NOMO-1 (cell line): ENCODE measurements at regions not wholly inside any gene's neighbourhood (a gene's known extent, or its start where the extent isn't known, plus 50 kb on each side); places are given as distances from the start of the nearest gene placed in this dataset.

ENCODE experiments used
- DNase-seq, 2 experiments: peaks; one replicate each; lab custom pipeline; 2025; ENCODE audit not compliant: unreplicated experiment in 2 of 2; lab: John Stamatoyannopoulos, UW

- no peak for DNase-seq
Measured at GRCh38 chr3:78390221-78390620, 1350.3 kb downstream of the ROBO2 start.

DNA sequence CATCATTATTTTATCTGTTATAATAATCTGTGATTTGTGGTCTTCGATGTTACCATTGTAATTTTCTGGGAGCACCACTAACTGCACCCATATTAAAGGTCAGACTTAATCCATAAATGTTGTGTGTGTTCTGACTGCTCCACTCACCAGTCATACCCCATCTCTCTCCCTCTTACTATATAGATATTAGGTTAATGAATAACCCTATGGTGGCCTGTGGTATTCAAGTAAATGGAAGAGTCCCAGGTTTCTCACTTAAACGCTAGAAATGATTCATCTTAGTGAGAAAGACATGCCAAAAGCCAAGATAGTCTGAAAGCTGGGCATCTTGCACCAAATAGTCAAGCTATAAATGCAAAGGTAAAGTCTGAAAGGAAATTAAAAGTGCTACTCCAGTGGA, 1358.5 kb downstream of the ROBO2 start:
- no peak for DNase-seq

DNA sequence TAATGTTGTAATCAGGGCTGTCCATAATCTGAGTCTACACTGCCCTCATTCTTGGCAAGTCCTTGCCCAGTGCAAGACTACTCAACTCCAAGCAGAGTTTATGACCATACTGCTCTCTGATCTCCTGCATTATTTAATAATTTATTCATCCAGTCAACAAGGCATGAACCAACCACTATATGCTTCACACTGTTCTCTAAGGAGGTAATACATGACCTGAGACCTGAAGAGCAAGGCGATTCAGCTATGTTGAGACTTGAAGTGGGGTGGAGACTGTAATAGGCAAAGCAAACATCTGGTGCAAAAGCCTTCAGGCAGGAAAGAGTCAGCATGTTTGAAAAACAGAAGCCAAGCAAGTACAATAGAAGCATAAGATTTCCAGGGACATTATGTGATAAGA, 1362.8 kb downstream of the ROBO2 start:
- DNase-seq = no peak

GRCh38 chr3:78405745-78406144, 1362.1 kb downstream of the ROBO1 start:
- no peak for DNase-seq

DNA sequence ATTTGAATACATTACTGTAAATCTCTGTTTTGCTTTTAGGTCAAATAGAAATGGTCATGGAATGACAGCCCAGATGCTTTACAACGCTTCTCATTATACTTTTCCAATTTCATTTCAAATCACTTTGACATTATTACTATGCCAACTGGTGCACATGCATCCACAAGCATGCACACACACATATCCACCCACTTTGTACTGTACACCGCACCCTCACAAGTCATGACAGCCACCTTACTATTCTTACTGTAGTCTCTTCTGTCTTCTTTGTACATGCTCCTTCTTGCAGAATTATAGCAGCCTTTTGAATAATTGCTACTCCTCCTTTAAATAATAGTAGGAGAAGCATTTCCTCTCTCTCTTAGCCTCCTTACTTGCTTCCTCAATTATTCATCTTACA, 1361.4 kb downstream of the ROBO1 start:
- no peak for DNase-seq

DNA sequence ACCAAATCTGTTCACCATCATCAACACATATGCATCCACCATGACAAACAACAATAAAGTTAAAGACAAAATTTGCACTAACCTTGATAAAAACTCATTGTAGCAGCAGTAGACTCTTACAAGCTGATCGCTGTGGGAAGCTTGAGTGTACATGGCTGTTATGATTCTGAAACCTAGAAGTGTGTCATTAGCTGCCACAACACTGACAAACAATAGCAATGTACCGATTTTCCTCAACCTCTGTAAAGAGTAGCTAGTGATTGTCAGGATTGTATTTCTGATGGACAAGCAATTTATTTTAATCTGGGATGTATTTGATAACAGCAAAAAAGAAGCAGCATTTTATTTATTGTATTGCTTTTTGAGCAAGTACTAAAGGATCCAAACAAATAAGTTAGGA, 1357.7 kb downstream of the ROBO1 start:
- DNase-seq = no peak

DNA sequence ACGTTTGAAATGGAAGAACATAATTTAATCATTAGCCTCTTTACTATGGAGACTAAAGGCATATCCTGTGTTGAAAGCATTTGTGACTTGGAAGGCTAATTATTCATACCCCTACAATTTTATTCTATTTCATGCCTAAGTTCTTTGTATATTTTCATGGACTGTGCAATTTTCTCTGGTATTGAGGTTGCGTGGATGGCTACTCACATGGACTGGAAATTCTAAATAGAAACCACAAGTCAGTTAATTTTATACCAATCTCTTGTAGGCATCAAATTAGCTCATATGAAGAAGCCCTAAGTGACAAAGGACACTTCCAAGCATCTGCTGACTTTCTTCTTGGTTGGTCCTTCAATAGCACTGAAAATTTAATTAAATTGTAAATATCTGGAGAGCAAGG, 1353.5 kb downstream of the ROBO1 start:
- DNase-seq = no peak

DNA sequence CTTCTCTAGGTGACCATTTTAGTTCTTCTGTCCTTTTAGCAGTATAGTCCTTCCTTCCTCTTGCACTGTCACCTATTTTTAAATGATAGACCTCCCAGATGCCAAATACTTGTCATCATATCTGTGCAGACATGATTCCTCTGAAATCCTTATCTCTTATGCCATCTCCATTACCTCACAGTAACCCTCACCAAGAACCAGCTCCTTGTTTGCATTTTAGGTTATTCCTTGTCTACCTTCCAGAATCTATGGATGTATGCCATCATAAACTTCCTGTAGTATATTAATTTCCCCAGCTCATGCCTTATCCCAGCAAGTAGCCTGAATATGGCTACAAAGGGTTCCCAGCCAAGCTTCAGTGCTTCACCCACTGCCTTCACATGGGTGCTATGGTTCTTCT, 1347.2 kb downstream of the ROBO1 start:
- no peak for DNase-seq

- DNase-seq = no peak
Measured at GRCh38 chr3:78421247-78421966, 1346.4 kb downstream of the ROBO1 start.

- no peak for DNase-seq
Measured at GRCh38 chr3:78424656-78425055, 1343.1 kb downstream of the ROBO1 start.

DNA sequence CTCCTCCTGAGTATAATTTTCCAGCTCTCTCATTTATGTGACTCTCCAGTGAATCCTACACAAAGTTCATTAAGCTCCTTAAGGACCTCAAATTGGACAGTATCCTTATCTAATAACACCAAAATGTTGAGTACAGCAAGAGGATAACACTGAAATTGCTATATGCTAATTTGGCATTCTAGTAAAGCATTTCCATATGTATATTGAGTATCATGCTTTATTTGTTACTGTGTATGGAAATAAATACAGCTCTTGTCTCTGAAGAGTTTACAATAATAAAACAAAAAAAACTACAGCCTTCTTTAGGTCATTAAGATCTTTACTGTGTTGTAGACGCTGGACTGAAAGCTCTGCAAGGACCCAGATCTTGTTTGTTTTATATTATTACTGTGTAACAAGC, 1341.3 kb downstream of the ROBO1 start:
- no peak for DNase-seq

DNA sequence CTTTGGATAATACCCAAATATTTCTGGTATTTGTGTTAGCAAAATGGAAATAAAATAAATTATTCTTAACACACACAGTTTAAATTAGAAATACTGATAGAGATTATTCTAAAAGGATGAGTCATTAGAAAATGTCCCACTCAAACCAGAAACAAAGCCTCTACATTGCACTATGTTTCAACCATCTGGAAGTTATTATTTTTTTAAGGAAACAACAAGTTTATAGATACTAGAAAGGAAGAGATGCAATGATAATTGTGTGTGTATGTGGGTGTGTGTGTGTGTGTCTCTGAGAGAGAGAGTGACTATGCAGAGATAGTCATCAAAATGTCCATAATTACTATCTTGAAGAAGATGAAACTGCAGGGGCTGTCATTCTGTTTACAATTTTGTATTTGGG, 1340.5 kb downstream of the ROBO1 start:
- no peak for DNase-seq

DNA sequence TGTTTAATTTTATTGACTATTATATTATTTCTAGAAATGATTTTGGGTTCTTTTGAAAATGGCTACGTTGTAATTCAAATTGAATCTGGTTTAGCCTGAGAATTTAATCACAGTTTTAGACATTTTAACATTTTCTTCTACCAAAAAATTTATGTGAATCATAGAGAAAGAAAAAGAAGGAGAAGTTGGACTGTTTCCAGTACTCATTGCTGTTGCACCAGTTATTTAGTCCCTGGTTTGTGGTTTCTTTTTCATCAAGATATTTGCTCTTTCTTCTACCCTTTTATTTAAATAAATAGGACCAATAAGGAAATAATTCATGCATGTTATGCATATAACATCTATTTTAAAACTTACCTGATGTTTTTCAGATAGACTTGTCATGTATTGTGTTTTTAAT, 1337.1 kb downstream of the ROBO1 start:
- DNase-seq = no peak

GRCh38 chr3:78434801-78435200, 1333.0 kb downstream of the ROBO1 start:
- no peak for DNase-seq

GRCh38 chr3:78455166-78455565, 1312.6 kb downstream of the ROBO1 start:
- DNase-seq = no peak

DNA sequence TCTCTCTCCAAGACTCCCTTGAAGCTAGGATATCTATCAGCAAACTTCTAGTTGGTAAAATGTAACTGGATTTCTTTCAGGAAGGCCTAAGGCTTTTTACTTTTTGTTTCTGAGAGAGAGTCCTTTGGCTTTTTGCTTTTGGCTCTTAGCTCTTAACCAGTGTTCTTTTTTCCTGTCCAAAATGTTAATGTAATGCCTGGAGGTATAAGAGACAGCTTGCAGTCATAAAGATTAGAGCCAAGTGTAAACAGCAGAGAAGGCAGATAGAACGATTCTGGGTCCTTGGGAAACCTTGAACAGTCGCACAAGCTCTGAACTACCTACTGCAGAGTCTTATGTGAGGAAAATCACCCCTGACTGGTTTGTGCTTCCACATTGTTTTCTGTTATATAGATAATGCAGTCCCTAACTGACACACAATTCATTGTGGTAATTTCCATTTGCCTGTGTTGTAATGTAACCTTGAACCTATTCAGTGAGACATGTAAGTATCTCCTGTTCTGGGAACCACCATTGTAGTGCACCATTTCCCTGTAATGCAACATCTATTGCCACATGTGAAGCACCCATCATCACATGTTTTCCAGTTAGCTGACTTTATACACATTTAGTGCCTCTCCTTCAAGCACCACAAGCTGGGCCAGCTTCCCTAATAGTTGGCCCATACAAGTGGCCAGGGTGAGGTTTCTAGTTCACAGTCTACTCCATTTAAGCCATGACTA, 1311.9 kb downstream of the ROBO1 start:
- no peak for DNase-seq

- no peak for DNase-seq
Measured at GRCh38 chr3:78459796-78460195, 1308.0 kb downstream of the ROBO1 start.

- no peak for DNase-seq
Measured at GRCh38 chr3:78462021-78462420, 1305.8 kb downstream of the ROBO1 start.

- DNase-seq = no peak
Measured at GRCh38 chr3:78476076-78476475, 1291.7 kb downstream of the ROBO1 start.

DNA sequence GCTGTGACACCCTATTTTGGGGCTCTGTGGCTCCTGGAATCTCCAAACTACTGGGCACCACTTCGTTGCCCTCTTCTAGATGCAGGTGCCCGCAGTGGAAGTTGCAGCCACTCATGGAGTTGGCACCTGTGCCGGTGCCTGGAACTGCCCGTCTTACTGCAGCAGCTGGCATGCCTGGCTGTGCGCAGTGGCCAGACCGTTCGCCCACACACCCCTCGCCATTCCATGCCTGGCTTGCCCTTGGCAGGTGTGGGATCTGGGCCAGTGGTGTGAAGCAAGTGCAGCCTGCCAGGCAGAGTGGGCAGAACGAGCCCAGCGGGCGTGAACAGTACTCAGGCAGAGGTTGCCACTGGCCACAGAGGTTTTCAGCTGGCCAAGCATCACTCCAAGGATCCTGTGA, 1286.7 kb downstream of the ROBO1 start:
- no peak for DNase-seq

GRCh38 chr3:78483090-78483489, 1284.7 kb downstream of the ROBO1 start:
- no peak for DNase-seq

GRCh38 chr3:78494851-78495250, 1272.9 kb downstream of the ROBO1 start:
- DNase-seq = no peak

DNA sequence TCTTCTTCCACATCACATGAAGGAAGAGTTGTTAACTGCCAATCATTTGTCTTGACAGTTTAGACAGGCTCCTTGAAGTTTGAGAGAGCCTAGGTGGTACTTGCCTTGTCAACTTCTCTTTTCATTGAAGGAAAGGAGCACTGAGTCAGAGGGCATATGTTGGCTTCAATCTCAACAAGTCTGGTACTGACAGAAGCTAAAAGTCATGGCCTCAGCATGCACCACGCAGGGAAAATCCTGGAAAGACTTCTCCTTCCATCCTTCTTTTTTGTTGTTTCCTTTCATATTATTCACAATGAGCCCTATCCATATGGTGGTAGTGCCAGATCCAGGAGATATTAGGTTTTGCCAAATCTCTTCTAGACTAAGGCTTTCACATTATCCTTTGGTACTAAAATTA, 1272.5 kb downstream of the ROBO1 start:
- no peak for DNase-seq
